Ascending aorta (tissue), 2 donors: ENCODE measurements at regions not wholly inside any gene's neighbourhood (a gene's known extent, or its start where the extent isn't known, plus 50 kb on each side); places are given as distances from the start of the nearest gene placed in this dataset.

Experiments used
- DNase-seq, 2 donors: peaks; one replicate each; pipeline ENCODE4 v3.0.0-alpha.2; 2019; ENCODE audit warnings: low spot score in 2 of 2
- H3K27ac ChIP-seq, 2 donors: fragments of 200-600 bp; sonication (generic); one replicate each; pipeline ENCODE4 v1.5.1; 2016 to 2017; ENCODE audit warnings: mild to moderate bottlenecking in 1 of 2
- H3K27me3 ChIP-seq: fragments of 200-600 bp; sonication (generic); one replicate; pipeline ENCODE4 v1.5.1; 2017
- H3K36me3 ChIP-seq, 2 donors: fragments of 200-600 bp; sonication (generic); one replicate each; pipeline ENCODE4 v1.5.1; 2016
- H3K4me1 ChIP-seq, 2 donors: fragments of 200-600 bp; sonication (generic); one replicate each; pipeline ENCODE4 v1.5.1; 2016 to 2017; ENCODE audit warnings: mild to moderate bottlenecking in 1 of 2
- H3K4me3 ChIP-seq, 2 donors: fragments of 200-600 bp; sonication (generic); one replicate each; pipeline ENCODE4 v1.5.1; 2016 to 2017; ENCODE audit warnings: mild to moderate bottlenecking in 1 of 2
- H3K9me3 ChIP-seq, 2 donors: fragments of 200-600 bp; sonication (generic); one replicate each; pipeline ENCODE4 v1.5.1; 2016
- intact Hi-C: fragments of 100-400 bp; cut with DNase I; formaldehyde crosslinking; loops from one replicate; pipeline ENCODE4 v1.15.1; 2023
- TF ChIP-seq, protein P1 (sequence below), 3 experiments: fragments of 200-600 bp in 2 of 3; fragments of 450-650 bp in 1 of 3; sonication (generic) in 2 of 3; IDR thresholded peaks; one replicate each; pipeline ENCODE4 v1.5.1; 2016 to 2019; ENCODE audit warnings: antibody characterized with exemption in 3 of 3, mild to moderate bottlenecking in 1 of 3, moderate library complexity in 1 of 3

DNA sequence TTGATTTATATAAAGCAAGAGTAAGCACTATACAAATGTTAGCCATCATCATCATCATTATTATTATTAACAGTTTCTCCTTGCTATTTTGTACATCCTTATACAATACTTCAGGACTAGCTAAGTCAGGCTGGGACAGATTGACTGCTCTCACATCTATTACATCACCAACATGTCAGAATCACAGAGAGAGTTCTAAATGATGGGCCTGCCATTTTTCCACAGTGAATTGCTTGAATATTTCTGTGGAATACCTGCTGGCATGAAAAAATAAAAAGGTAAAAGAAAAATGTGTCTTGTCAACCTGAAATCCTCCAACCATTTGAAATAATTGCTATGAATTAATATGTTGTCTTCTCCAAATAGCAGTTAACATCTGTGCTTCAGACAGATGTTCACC is 1311.3 kb downstream of the FAM181B start:
- TF ChIP-seq, protein P1, sequence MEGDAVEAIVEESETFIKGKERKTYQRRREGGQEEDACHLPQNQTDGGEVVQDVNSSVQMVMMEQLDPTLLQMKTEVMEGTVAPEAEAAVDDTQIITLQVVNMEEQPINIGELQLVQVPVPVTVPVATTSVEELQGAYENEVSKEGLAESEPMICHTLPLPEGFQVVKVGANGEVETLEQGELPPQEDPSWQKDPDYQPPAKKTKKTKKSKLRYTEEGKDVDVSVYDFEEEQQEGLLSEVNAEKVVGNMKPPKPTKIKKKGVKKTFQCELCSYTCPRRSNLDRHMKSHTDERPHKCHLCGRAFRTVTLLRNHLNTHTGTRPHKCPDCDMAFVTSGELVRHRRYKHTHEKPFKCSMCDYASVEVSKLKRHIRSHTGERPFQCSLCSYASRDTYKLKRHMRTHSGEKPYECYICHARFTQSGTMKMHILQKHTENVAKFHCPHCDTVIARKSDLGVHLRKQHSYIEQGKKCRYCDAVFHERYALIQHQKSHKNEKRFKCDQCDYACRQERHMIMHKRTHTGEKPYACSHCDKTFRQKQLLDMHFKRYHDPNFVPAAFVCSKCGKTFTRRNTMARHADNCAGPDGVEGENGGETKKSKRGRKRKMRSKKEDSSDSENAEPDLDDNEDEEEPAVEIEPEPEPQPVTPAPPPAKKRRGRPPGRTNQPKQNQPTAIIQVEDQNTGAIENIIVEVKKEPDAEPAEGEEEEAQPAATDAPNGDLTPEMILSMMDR (IDR thresholded peaks at IDR 0.05): no peak
- Histone ChIP-seq H3K27ac (no peak overlapping the region), H3K36me3 (no peaks in the 10 kb centered on the region), H3K4me1 (no peaks in the 10 kb centered on the region), H3K9me3 (no peaks in the 10 kb centered on the region), H3K4me3 (no peak overlapping the region), H3K27me3 (no peaks in the 10 kb centered on the region)
- intact Hi-C loops: no loop called here
- no peak for DNase-seq

DNA sequence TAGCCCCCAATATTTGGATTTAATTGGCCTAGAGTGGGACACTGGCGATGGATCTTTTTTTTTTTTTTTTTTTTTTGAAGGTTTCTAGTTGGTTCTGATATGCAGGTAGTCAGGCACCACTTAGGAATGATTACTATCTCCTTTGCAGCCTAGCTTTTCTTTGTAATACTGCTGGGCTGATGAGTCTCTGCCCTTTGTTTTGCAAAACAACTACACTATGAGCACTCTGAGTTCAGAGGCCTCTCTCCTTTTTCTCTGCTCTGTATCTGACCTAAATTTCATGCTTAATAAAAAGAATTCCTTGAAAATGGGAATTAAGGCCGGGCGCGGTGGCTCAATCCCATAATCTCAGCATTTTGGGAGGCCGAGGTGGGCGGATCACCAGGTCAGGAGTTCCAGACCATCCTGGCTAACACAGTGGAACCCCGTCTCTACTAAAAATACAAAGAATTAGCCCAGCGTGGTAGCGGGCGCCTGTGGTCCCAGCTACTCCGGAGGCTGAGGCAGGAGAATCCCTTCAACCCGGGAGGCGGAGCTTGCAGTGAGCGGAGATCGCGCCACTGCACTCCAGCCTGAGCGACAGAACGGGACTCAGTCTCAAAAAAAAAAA is 1312.3 kb downstream of the FAM181B start:
- Histone ChIP-seq H3K9me3 (no peaks in the 10 kb centered on the region), H3K4me3 (no peak overlapping the region), H3K27me3 (no peaks in the 10 kb centered on the region), H3K27ac (no peak overlapping the region), H3K36me3 (no peaks in the 10 kb centered on the region), H3K4me1 (no peaks in the 10 kb centered on the region)
- TF ChIP-seq, protein P1 (IDR thresholded peaks at IDR 0.05): no peak
- DNase-seq: no peak
- intact Hi-C loops: no loop called here

DNA sequence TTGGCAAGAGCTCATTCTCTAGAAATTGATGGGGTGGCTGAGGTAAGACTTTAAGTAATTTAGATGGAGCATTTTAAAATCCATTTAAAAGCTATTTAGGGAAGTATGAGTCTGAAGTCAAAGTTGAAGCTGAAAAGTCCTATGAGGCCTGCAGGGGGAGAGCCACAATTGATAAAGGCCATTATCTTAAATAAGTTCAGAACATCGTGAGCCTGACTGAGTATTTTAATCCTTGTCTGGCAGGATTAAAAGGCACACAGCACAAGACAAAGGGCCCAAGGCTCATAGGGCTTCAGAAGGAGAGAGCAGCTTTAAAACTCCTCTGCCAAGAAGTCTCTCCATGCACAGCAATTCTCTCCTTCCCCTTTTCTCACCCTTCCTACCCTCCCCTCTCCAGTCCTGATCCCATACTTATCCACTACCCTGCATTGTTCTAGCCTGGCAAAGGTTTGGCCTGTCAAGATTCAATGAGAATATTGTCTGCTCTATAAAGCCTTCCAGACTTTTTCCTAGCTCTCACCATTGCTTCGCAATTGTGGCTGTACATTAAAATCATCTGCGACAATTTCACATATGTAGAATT is 1312.9 kb downstream of the FAM181B start:
- intact Hi-C loops: no loop called here
- TF ChIP-seq, protein P1 (IDR thresholded peaks at IDR 0.05): no peak
- no peak overlapping the region for H3K27ac ChIP-seq
- no peak overlapping the region for H3K4me3 ChIP-seq
- DNase-seq: no peak
- H3K4me1 ChIP-seq: no peaks in the 10 kb centered on the region
- H3K9me3 ChIP-seq: no peaks in the 10 kb centered on the region
- no peaks in the 10 kb centered on the region for H3K27me3 ChIP-seq
- H3K36me3 ChIP-seq: no peaks in the 10 kb centered on the region

DNA sequence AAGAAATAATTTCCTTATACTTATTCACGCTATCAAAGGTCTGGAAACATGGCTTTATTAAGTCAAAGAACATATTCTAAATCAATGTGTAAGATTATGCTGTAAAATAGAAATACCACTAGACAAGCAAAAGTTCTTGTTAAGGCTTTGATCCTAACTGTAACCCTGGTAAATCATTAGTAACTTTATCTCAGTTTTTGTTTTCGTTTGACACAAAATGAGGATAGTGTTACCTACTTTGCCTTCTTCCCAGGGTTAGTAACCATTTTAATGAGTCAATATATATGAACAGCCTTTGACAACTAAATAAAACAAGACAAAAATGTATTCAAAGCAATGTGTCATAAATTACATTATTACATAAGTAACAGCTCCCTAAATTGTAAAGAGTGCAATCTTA is 1336.3 kb downstream of the FAM181B start:
- no peaks in the 10 kb centered on the region for H3K4me1 ChIP-seq
- TF ChIP-seq, protein P1 (IDR thresholded peaks at IDR 0.05): no peak
- no peaks in the 10 kb centered on the region for H3K9me3 ChIP-seq
- no peaks in the 10 kb centered on the region for H3K27me3 ChIP-seq
- H3K4me3 ChIP-seq: no peak overlapping the region
- H3K36me3 ChIP-seq: no peaks in the 10 kb centered on the region
- intact Hi-C loops: no loop called here
- DNase-seq: no peak
- no peak overlapping the region for H3K27ac ChIP-seq

DNA sequence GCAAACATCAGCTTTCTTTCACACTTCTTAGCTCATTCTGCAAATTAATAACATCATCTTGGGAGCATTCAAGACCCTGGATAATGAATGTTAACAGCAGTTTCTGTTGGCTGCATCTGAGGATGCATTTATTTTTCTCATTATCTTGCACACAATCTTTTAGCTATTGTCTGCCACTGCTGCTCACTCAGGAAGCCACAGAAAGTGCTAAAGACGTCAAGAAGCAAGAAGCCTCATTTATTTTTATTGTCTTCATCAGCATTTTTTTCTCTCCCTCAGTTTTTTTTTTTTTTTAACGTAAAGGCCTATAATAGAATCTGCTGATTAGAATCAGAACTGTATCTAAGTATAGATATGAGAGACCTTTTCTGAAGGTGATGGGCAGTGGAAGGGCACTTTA is 1339.4 kb downstream of the FAM181B start:
- Histone ChIP-seq H3K4me3 (no peak overlapping the region), H3K27ac (no peak overlapping the region), H3K4me1 (no peaks in the 10 kb centered on the region), H3K9me3 (no peaks in the 10 kb centered on the region), H3K27me3 (no peaks in the 10 kb centered on the region), H3K36me3 (no peaks in the 10 kb centered on the region)
- intact Hi-C loops: no loop called here
- no peak for DNase-seq
- TF ChIP-seq, protein P1 (IDR thresholded peaks at IDR 0.05): no peak
